ENCODE measurements at regions not wholly inside any gene's neighbourhood (a gene's known extent, or its start where the extent isn't known, plus 50 kb on each side); places are given as distances from the start of the nearest gene placed in this dataset.

DNA sequence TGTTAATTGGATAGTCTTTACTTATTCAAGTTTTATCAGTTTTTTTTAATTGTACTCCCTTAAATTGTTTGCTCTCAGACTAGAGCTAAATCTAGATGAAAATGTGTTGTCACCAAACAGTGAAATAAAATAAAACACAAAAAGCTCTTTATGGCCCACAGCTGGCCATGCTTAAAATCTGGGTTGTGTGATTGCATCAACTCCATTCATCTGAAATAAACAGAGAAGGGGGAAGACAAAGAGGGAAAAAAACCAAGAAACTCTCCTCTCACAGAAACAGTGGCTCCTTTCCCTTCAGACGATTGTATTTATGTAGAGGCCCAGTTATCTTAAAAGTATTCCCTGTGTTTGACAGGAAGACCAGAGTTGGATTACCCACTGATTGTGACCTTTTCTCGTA is 422.4 kb downstream of the IRX1 start:
- no peaks in the 10 kb centered on the region for H3K9me3 ChIP-seq
- 30 to 42% (median 42%) methylated on average over 2 of the region's 2 CpGs for WGBS, 3 donors
- no peak for DNase-seq
- no peak overlapping the region for H3K27ac ChIP-seq
- H3K4me1 ChIP-seq (ENCODE audit: insufficient read depth): no peaks in the 10 kb centered on the region
- no peaks in the 10 kb centered on the region for H3K27me3 ChIP-seq
- TF ChIP-seq POLR2A (IDR thresholded peaks at IDR 0.05) (no peak), EP300 (IDR thresholded peaks at IDR 0.05) (no peak)
- TF ChIP-seq, protein P1, sequence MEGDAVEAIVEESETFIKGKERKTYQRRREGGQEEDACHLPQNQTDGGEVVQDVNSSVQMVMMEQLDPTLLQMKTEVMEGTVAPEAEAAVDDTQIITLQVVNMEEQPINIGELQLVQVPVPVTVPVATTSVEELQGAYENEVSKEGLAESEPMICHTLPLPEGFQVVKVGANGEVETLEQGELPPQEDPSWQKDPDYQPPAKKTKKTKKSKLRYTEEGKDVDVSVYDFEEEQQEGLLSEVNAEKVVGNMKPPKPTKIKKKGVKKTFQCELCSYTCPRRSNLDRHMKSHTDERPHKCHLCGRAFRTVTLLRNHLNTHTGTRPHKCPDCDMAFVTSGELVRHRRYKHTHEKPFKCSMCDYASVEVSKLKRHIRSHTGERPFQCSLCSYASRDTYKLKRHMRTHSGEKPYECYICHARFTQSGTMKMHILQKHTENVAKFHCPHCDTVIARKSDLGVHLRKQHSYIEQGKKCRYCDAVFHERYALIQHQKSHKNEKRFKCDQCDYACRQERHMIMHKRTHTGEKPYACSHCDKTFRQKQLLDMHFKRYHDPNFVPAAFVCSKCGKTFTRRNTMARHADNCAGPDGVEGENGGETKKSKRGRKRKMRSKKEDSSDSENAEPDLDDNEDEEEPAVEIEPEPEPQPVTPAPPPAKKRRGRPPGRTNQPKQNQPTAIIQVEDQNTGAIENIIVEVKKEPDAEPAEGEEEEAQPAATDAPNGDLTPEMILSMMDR (IDR thresholded peaks at IDR 0.05): no peak
- H3K36me3 ChIP-seq: no peaks in the 10 kb centered on the region
- intact Hi-C loops (cut with DNase I): no loop called here
- no peak overlapping the region for H3K4me3 ChIP-seq

GRCh38 chr5:4019009-4019769 is 423.6 kb downstream of the IRX1 start:
- WGBS, 3 donors: 72 to 77% (median 72%) methylated on average over 9 of the region's 9 CpGs
- H3K9me3 ChIP-seq: no peaks in the 10 kb centered on the region
- TF ChIP-seq EP300 (IDR thresholded peaks at IDR 0.05) (no peak), POLR2A (IDR thresholded peaks at IDR 0.05) (no peak)
- TF ChIP-seq, protein P1 (IDR thresholded peaks at IDR 0.05): no peak
- no peaks in the 10 kb centered on the region for H3K27me3 ChIP-seq
- no peaks in the 10 kb centered on the region for H3K4me1 ChIP-seq (ENCODE audit: insufficient read depth)
- H3K36me3 ChIP-seq: no peaks in the 10 kb centered on the region
- H3K27ac ChIP-seq: no peak overlapping the region
- no peak overlapping the region for H3K4me3 ChIP-seq
- intact Hi-C loops (cut with DNase I): no loop called here
- DNase-seq: no peak

GRCh38 chr5:4019841-4020240 is 424.2 kb downstream of the IRX1 start:
- Histone ChIP-seq H3K27ac (no peak overlapping the region), H3K4me1 (ENCODE audit: insufficient read depth) (no peaks in the 10 kb centered on the region), H3K4me3 (no peak overlapping the region), H3K27me3 (no peaks in the 10 kb centered on the region), H3K36me3 (no peaks in the 10 kb centered on the region), H3K9me3 (no peaks in the 10 kb centered on the region)
- intact Hi-C loops (cut with DNase I): no loop called here
- DNase-seq: no peak
- WGBS, 3 donors: 82 to 87% (median 84%) methylated on average over 6 of the region's 6 CpGs
- TF ChIP-seq, protein P1 (IDR thresholded peaks at IDR 0.05): no peak
- TF ChIP-seq EP300 (IDR thresholded peaks at IDR 0.05) (no peak), POLR2A (IDR thresholded peaks at IDR 0.05) (no peak)

- no peak for DNase-seq
- no peaks in the 10 kb centered on the region for H3K9me3 ChIP-seq
- no peaks in the 10 kb centered on the region for H3K27me3 ChIP-seq
- no peaks in the 10 kb centered on the region for H3K36me3 ChIP-seq
- intact Hi-C loops (cut with DNase I): no loop called here
- H3K4me3 ChIP-seq: no peak overlapping the region
- TF ChIP-seq POLR2A (IDR thresholded peaks at IDR 0.05) (no peak), EP300 (IDR thresholded peaks at IDR 0.05) (no peak)
- TF ChIP-seq, protein P1 (IDR thresholded peaks at IDR 0.05): no peak
- no peak overlapping the region for H3K27ac ChIP-seq
- no peaks in the 10 kb centered on the region for H3K4me1 ChIP-seq (ENCODE audit: insufficient read depth)
- WGBS, 3 donors: 39 to 59% (median 56%) methylated on average over 3 of the region's 3 CpGs
Observed at GRCh38 chr5:4020400-4020799, 424.8 kb downstream of the IRX1 start.

All from ovary (tissue), 7 donors.